Hepatocyte (in vitro differentiated cells): ENCODE measurements at regions not wholly inside any gene's neighbourhood (a gene's known extent, or its start where the extent isn't known, plus 50 kb on each side); places are given as distances from the start of the nearest gene placed in this dataset. TPM values are rescaled to one million over a fixed set of nuclear protein-coding genes. Genes with fewer than 3 reads are reported as not detected.
A peak's percentile ranks its signal among the peaks of the same experiment; 100 is the strongest.

Source experiments
- DNase-seq: peaks from one replicate; pipeline ENCODE4 v3.0.0-alpha.2; 2016; ENCODE audit warnings: low spot score
- H2AFZ ChIP-seq: fragments of 200-600 bp; sonication (generic); 2 replicates; pipeline ENCODE4 v1.6.0; 2016; ENCODE audit warnings: antibody characterized with exemption, mild to moderate bottlenecking
- H3K27ac ChIP-seq: fragments of 200-600 bp; sonication (generic); 2 replicates; pipeline ENCODE4 v1.5.1; 2016; ENCODE audit warnings: mild to moderate bottlenecking
- H3K27me3 ChIP-seq: fragments of 200-600 bp; sonication (generic); 2 replicates; pipeline ENCODE4 v1.6.1; 2016
- H3K36me3 ChIP-seq: fragments of 200-600 bp; sonication (generic); replicated peaks from 2 replicates; pipeline ENCODE4 v1.5.1; 2016; ENCODE audit warnings: low read depth; ENCODE audit not compliant: insufficient read depth
- H3K4me1 ChIP-seq: fragments of 200-600 bp; sonication (generic); 2 replicates; pipeline ENCODE4 v1.5.1; 2016; ENCODE audit warnings: mild to moderate bottlenecking, moderate library complexity; ENCODE audit not compliant: insufficient read depth
- H3K4me2 ChIP-seq: fragments of 200-600 bp; sonication (generic); 2 replicates; pipeline ENCODE4 v1.6.0; 2016
- H3K4me3 ChIP-seq: fragments of 200-600 bp; sonication (generic); 2 replicates; pipeline ENCODE4 v1.5.1; 2016; ENCODE audit warnings: mild to moderate bottlenecking
- H3K79me2 ChIP-seq: fragments of 200-600 bp; sonication (generic); 2 replicates; pipeline ENCODE4 v1.6.0; 2017; ENCODE audit warnings: mild to moderate bottlenecking
- H3K9me2 ChIP-seq: fragments of 200-600 bp; sonication (generic); replicated peaks from 2 replicates; pipeline ENCODE4 v1.6.0; 2017; ENCODE audit warnings: mild to moderate bottlenecking; ENCODE audit not compliant: insufficient read depth
- H3K9me3 ChIP-seq: fragments of 200-600 bp; sonication (generic); 2 replicates; pipeline ENCODE4 v1.5.1; 2016; ENCODE audit warnings: low read depth, mild to moderate bottlenecking
- H4K20me1 ChIP-seq: fragments of 200-600 bp; sonication (generic); 2 replicates; pipeline ENCODE4 v1.6.0; 2016; ENCODE audit warnings: mild to moderate bottlenecking; ENCODE audit not compliant: insufficient read depth, poor library complexity, severe bottlenecking
- EZH2 ChIP-seq: fragments of 200-600 bp; sonication (generic); IDR thresholded peaks from 2 replicates; pipeline ENCODE4 v1.6.1; 2016; ENCODE audit warnings: antibody characterized with exemption, mild to moderate bottlenecking, borderline replicate concordance
- EZH2phosphoT487 ChIP-seq: fragments of 200-600 bp; sonication (generic); IDR thresholded peaks from one replicate; pipeline ENCODE4 v1.6.1; 2018; ENCODE audit warnings: antibody characterized with exemption, mild to moderate bottlenecking, low read depth, moderate library complexity; ENCODE audit not compliant: unreplicated experiment, severe bottlenecking
- WGBS: methylation state at CpG from one replicate; pipeline ENCODE4 v1.1.6; 2016; ENCODE audit warnings: low lambda C conversion rate; ENCODE audit errors: missing lambda C conversion rate; 5-methylcytosine and 5-hydroxymethylcytosine counted together
- small RNA-seq: library from RNA; depleted of rRNA; stranded (forward); fragments of <200 nt; gene quantifications from one replicate; pipeline ENCODE3, GENCODE V24; 2014
- TF ChIP-seq, protein P1 (sequence below): fragments of 200-600 bp; sonication (generic); IDR thresholded peaks from 2 replicates; pipeline ENCODE4 v1.5.1; 2016; ENCODE audit warnings: antibody characterized with exemption, mild to moderate bottlenecking; ENCODE audit not compliant: poor library complexity

- TF ChIP-seq EZH2phosphoT487 (no peak), EZH2 (no peak)
- TF ChIP-seq, protein P1, sequence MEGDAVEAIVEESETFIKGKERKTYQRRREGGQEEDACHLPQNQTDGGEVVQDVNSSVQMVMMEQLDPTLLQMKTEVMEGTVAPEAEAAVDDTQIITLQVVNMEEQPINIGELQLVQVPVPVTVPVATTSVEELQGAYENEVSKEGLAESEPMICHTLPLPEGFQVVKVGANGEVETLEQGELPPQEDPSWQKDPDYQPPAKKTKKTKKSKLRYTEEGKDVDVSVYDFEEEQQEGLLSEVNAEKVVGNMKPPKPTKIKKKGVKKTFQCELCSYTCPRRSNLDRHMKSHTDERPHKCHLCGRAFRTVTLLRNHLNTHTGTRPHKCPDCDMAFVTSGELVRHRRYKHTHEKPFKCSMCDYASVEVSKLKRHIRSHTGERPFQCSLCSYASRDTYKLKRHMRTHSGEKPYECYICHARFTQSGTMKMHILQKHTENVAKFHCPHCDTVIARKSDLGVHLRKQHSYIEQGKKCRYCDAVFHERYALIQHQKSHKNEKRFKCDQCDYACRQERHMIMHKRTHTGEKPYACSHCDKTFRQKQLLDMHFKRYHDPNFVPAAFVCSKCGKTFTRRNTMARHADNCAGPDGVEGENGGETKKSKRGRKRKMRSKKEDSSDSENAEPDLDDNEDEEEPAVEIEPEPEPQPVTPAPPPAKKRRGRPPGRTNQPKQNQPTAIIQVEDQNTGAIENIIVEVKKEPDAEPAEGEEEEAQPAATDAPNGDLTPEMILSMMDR = no peak
- Histone ChIP-seq H2AFZ (peak overlapping the region; percentile 7), H3K9me3 (no peaks in the 10 kb centered on the region), H3K79me2 (no peaks in the 10 kb centered on the region), H3K9me2 (no peaks in the 10 kb centered on the region), H3K4me3 (no peak overlapping the region), H3K4me2 (peak overlapping the region; percentile 20), H3K4me1 (peaks cover 19% of the 10 kb centered on the region), H4K20me1 (no peaks in the 10 kb centered on the region), H3K27ac (no peak overlapping the region), H3K36me3 (no peaks in the 10 kb centered on the region), H3K27me3 (no peaks in the 10 kb centered on the region)
- 61% methylated on average over 9 of the region's 9 CpGs for WGBS
- peak; percentile 11 for DNase-seq
Observed at GRCh38 chr4:123345137-123345934, 51.3 kb upstream of the SPRY1 start.

DNA sequence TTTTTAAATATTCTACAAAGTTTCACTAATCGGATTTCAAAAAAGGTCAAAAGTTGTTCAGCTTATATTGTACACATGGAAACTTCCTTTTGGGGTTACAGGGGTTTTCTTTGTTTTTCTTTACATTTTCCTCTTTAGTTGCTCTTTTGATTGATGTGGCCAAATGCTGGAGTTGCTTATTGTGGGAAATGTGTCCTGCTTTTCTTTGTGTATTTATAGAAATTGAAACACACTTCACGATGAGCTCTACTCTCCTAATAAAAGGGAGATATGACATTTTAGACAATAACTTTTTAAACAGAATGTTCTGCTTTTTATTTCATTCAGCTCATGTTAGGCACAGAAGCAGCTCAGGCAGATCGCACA is 50.7 kb upstream of the SPRY1 start:
- no peaks in the 10 kb centered on the region for H3K79me2 ChIP-seq
- H3K9me2 ChIP-seq = no peaks in the 10 kb centered on the region
- no peaks in the 10 kb centered on the region for H4K20me1 ChIP-seq
- H3K36me3 ChIP-seq = no peaks in the 10 kb centered on the region
- H3K4me1 ChIP-seq = peaks cover 19% of the 10 kb centered on the region
- no peak overlapping the region for H3K27ac ChIP-seq
- WGBS = 67% methylated on average over 3 of the region's 3 CpGs
- DNase-seq = no peak
- no peak for TF ChIP-seq EZH2phosphoT487
- TF ChIP-seq EZH2 = no peak
- TF ChIP-seq, protein P1 = no peak
- H3K9me3 ChIP-seq = no peaks in the 10 kb centered on the region
- H2AFZ ChIP-seq = peak overlapping the region; percentile 7
- peak overlapping the region; percentile 20 for H3K4me2 ChIP-seq
- no peak overlapping the region for H3K4me3 ChIP-seq
- H3K27me3 ChIP-seq = no peaks in the 10 kb centered on the region

GRCh38 chr4:123346330-123346940 is 50.2 kb upstream of the SPRY1 start:
- no peak for DNase-seq
- Histone ChIP-seq H4K20me1 (no peaks in the 10 kb centered on the region), H3K4me3 (no peak overlapping the region), H3K36me3 (no peaks in the 10 kb centered on the region), H3K9me3 (no peaks in the 10 kb centered on the region), H3K9me2 (no peaks in the 10 kb centered on the region), H3K79me2 (no peaks in the 10 kb centered on the region), H3K4me1 (peaks cover 19% of the 10 kb centered on the region), H2AFZ (no peak overlapping the region), H3K4me2 (no peak overlapping the region), H3K27me3 (no peaks in the 10 kb centered on the region), H3K27ac (no peak overlapping the region)
- TF ChIP-seq, protein P1 = no peak
- TF ChIP-seq EZH2phosphoT487 (no peak), EZH2 (no peak)
- WGBS = 77% methylated on average over 6 of the region's 7 CpGs

Small RNAs in the stretch of these regions (small RNA-seq; reads per million reads assigned to genes)
- not detected for gene AC026402.1
